Activated CD4-positive, alpha-beta T cell treated with anti-CD3 and anti-CD28 coated beads, Interleukin-2, amount 50 U/mL, for 16 hours (primary cell): ENCODE measurements at regions not wholly inside any gene's neighbourhood (a gene's known extent, or its start where the extent isn't known, plus 50 kb on each side); places are given as distances from the start of the nearest gene placed in this dataset.

ENCODE experiments used
- DNase-seq: peaks from one replicate; pipeline ENCODE4 v3.0.0-alpha.2; 2020

DNA sequence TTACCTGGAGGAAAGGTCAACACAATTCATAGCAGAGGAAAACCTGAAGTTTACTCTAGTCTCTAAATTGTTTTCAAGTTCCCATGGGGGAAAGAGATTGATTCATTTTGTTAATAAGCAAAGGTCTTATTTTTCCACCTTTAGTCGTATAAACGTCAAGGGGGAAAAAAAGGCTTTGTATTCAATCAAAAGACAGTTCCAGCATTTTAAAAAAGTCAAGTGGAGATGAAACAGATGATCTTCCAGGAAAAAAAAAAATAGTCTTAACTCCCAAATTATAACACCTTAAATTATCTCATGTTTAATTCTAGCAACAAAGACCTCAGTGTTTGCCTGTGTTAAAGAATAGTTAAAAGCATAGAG is 140.5 kb downstream of the TOMM20 start:
- no peak for DNase-seq

DNA sequence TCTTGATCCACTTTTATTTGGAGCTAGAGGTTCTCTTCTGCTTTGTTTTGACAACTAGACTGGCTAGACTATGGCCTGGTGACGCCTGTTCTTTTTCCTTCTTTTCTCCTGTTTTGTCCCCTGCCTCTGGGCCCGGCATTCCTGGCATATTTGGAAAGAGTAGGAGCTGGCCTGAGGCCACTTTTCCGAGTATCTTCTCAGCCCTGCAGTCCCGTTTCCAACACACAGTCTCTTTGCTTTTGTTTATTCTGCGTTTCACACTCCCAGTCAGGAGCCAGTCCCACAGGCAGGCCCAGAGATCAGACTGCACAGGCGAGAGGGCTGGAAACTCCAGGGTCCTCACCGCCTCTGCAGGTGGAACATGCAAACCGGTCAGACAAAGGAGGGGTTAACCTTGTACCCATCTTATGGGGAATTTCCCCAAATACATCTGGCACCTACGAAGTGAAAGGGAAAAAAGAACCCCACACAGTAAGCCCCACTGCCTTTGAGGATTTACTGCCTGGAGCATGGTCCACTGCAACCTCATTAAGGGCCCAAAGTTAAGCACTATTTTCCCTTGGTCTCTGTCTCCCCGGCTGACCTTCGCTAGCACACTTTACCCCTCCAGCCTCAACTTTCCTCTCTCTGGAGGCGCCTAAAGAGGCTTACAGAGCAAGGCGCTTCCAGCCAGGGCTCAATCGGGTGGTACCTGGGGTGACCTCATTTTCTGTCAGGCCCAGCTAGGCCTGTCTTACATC is 141.1 kb downstream of the TOMM20 start:
- DNase-seq: no peak

DNA sequence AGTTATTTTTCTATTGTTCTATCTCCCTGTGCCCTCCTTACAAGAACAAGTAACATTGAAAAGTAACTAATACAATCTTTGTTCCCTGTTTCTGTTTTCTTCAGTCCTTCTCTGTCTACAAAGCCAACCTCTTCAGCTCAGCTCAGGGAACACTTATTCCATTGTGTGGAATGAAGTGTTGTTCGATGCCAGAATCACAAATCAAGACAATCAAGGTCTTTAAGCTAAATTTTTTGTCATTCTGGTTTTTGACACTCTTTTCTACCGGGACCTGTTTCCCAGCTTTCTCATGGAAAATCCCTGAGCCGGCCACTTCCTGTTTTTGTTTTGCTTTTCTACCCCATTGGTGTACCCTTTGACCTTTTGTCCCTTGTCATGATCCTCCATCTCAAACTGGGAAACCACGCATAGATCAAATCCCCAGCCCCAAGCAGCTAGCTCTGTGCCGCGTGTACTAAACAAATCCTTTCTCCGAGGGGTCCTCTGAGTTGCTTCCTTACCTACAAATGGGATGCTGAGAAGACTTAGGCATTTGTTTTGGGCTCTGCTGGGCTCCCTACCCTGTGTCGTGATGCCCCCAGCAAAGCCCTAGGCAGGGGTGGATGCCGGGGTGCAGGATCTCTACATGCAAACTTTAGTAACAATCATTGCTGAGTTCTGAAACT is 141.8 kb downstream of the TOMM20 start:
- DNase-seq: no peak

DNA sequence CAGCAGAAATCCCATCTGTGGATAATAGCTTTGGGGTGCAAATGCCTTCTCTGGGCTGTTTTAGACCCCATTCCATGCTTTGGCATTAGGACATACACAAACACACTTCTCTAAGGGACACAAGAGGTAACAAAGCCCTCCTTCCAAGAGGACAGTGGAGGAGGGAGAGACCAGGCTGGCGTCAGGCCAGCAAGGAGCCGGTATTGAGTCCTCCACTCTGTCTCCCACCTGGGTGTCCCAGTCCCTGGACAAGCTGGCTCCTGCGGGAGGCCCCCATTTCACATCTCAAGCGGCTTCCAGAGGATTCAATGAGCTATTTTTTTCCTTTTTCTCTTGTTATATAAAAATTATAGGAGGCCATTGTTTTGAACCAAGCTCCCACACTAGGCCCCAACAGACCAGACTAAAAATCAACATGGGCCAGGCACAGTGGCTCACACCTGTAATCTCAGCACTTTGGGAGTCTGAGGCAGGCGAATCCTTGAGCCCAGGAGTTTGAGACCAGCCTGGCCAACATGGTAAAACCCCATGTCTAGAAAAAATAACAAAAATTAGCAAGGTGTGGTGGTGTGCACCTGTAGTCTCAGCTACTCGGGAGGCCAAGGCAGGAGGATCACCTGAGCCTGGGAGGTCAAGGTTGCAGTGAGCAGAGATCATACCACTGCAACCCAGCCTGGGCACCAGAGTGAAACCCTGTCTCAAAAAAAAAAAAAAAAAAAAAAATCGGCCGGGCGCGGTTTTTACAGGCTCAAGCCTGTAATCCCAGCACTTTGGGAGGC is 142.9 kb downstream of the TOMM20 start:
- no peak for DNase-seq

DNA sequence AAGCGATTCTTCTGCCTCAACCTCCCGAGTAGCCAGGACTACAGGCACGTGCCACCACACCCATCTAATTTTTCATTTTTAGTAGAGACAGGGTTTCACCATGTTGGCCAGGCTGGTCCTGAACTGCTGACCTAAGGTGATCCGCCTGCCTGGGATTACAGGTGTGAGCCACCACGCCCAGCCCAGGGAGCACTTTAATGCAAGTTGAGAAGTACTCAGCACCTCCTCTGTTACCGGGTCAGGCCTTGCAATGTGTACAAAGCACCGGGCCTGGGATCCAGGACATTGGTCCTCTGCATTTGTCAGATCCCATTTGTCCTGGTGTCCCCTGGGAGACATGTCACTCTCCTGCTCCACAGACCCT is 143.6 kb downstream of the TOMM20 start:
- no peak for DNase-seq

DNA sequence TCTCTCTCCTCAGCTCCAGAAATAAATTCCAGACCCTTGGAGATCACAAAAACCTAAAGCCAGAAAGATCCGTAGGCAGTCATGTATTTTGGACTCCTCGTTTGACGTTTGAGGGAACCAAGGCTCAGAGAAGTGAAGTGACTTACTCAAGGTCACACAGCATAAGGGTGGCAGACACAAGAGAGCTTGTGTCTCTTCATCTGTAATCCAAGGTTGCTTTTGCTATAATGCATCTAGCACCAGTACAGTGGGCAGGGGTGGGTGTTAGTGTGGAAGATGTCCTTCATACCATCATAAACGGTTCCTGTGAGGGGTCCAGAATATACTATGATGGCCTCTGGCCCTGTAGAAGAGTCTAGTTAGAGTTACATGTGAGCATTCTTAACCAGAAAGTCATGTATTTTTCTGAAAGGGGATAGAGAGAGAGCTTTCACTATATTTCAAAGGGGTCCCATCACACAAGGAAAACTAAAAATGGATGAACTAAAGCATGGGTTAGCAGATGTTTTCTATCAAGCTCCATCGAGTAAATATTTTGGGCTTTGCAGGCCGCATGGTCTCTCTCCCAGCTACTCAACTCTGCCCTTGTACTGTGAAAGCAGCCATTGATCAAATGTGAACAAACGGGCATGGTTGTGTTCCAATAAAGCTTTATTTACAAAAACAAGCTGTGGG is 144.9 kb downstream of the TOMM20 start:
- DNase-seq: no peak

DNA sequence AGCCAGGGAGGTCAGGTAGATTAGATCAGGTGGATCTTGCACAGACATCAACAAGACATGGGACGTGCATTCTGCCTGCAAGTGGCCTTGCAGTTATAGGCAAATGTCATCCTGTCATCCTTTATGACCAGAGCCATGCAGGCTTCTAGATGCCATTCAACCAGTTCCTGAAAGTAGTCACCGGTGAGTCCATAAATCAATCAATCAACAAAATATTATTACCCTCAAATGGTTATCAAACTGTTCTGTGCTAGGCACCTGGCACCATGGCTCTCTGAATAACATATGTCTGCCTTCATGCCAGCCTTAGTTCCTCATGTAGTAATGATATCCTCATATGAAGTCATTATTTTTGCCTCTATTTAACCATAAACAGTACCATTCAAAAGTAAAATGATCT is 146.9 kb downstream of the TOMM20 start:
- no peak for DNase-seq

DNA sequence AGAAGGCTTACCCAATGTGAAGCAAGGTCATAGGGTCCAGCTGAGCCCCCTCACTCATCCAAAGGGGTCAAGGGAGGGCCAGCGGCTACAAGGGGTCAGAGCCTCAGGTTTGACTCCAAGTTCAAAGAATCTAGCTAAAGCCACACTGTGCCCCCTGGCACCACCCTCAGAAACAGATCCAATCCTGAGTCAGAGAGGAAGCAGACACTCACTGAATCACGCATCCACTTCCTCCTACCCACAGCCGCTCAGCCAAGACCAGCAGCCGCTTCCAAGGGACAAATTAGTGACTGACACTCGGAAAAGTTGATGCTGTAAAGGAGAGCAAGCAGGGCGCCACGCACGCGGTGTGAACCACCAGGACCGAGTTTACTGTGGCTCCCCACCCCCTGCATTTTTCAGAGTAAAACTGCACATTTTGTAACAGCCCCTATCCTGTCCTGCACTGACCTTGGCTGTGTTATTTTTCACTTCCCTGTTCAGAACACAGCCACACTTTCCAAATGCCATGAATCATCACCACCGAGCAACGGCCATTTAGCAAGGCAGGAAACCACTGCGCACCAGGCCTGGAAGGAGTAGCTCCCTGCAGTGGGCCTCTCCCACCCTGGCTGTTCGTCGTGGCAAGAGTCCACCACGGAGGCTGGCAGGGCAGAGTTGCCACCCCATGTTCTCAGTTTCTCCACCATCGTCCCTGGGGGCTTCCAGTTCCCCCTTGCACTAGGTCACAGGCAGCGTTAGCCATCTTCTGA is 147.8 kb downstream of the TOMM20 start:
- DNase-seq: peak; percentile 96

DNA sequence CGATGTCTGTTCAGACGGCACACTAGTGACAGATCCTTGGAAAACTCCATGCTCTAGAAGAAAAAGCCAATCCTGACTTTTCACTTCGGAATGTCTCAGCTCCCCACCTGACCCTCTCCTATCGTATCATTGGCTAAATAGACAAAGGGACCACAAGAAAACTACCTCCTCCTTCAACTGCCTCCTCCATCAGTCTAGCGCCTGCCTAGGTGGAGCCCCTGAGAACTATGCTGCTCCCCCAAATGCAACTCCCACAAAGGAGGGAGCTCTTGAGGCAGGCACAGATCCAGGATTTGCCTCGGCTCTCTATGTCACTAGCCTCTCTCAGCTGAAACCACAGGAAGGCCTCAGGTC is 148.4 kb downstream of the TOMM20 start:
- DNase-seq: no peak

DNA sequence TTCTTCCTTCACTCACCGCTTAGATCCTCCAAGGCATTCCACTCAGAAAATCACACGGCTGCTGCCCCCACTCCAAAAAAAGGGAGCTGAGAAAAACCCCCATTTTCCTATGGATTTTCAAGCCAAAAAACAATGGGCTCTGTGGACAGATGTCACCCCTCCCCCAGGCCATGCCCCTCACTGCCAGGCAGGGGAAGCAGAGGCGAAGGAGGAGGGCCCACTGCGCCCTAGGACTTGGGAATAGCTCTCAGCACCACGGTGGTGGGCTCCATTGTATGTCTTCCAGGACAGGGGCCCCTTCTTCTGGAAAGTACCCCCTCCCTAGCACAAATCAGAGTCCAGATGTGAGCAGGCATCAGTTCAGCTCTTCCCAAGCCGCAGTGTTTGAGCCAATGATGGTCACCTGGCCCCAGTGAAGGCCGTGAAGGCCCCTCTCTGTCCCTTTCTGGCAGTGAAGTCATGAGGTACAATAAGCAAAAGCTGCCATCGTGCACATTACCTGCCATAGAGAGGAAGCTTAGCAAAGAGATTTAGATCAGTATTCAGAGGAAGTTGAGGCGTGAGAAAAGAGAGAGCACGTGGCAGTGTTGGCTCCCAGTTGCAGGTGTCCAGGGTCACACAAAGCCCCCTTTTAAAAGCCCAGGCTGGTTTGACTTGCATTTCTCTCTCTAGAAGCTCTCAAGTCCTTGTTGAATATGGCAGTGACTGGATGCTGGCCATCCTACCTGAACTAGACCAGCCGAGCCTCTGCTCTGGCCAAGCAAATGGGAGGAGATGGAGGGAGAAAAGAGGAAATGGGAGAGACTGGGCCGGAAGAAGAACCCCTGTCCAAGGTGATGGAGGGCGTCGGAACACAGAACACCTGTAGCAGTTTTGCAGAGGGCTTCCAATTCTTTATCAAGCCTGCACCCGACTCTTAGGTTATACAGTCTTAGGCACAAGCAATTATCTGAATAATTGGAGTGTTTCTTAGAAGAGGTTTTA is 149.0 kb downstream of the TOMM20 start:
- no peak for DNase-seq

DNA sequence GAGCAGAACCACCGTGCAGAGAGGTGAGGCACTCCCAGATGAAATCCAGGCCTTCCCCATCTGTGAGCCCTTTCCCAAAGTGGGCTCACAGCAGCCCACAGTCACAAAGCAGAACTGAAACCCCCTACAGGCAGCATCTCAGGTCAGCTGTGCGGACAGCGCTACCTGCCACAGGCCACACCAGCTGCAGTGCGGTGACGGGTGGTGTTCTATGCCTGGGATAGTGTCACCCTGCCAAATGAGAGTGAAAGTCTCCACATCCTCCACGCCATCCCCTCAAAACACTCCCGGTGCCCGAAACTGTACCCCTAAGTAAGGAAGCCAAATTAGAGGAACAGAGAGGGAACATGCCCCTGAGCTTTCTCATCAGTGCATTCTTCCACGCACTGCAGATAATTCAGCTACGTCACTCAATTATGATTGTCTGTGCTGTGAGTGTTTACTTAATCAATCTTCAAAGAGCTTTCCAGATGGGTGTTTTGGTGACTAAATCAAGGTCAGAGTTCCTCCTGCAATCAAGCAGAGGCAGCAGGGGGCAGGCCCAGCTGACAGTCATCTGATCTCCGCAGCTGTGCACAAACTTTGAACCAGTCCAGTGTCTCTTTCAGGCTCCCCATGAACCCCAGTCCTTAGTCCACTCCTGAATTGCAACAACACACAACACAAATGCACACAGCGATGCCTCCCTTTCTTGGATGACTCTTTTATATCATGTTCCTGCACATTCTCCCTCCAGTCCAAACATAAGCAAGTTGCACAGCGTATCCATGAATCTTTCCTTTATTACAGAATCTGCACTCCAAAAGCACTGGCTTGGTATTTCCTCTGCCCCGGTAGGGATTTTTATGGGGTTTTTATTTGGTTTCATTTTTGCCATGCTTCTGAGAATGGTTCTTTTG is 150.0 kb downstream of the TOMM20 start:
- DNase-seq: peak; percentile 78

DNA sequence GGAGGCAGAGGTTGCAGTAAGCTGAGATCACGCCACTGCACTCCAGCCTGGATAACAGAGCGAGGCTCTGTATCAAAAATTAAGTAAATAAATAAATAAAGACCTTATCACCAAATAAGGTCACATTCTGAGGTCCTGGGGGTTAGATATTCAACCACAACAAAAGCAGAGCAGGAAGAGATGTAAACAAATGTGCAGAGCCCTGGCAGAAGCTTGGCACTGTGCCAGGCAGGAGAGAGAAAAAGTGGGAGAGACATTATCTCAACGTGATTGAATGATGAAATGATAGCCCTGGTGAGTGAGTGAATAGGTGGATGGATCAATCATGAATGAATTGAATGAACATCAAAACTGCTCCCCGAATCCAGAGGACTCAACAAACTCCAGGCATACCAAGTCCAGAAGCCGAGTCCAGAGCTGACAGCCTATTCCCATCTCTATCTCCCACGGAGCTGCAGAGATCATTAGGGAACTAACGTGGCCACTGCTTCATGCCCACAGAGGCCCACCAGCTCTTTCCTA is 150.7 kb downstream of the TOMM20 start:
- no peak for DNase-seq

DNA sequence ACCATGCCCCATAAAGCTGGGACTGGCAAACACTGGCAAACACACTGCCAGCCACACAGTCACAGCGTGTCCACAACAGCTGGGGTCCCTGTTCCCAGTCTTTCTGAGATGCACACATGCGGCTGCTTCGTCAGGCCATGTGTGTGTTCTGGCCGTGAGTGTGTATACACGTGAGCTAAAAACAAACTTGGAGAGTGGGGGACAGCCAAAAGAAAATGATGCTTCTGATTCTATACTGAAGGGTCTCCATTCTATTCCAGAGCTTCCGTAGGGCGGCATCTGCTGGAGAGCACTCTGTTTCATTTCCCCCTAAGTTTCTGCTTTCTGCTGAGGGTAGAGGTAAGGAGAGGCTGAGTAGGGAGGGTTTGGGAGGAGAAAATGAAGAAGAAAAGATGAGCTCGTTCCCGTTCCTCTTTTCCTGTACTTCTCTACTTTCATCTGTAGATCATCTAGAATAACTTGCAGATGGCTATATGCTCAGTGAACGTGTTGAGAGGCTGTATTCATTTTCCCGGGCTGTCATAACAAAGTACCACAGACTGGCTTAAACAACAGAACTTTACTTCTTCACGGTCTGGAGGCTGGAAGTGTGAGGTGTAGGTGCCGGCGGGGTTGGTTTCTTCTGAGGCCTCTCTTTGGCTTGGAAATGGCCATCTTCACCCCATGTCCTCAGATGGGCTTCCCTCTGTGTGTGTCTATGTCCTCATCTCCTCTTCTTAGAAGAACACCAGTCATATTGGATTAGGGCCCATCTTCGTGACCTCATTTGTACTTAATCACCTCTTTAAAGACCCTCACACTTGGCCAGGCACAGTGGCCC is 151.6 kb downstream of the TOMM20 start:
- no peak for DNase-seq

DNA sequence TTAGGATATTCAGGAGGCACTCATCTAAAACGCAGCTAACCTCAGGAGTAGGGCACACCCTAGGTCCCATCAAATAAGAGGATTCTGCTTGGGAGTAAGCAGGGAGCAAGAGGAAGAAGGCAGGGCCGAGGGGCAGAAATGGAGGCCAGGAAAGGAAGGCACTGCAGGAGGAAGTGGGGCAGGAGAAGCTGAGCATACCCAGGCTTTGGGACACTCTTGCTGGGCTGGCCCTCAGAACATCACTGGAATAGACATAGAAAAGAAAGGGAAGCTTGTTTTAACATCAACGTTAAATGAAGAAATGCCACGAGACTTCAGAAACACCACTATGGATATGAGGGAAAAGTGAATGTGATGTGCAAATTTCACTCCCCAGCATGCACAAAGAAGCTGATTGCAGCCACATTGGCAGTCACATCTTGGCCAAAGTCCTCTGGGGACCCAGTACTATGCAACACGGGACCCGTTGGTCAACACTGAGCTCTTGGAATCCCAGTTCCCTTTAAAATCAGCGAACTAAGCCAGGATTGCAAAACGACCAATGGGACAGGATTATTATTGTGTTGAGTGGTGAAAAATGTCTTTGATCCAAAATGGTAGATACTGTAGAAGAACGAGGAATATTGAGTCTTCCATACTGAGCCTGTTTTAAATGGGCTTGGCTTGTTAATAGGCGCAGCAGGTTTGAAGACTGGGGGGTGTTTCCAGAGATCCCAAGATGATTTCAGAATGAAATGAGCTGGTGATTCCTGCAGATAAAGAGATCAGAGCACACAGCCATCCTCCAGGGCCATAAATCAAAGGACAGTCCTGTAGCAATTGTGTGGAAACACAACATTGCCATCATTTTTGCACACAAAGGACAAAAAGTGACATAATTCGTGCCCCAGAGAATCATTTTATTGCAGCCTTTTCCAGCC is 152.4 kb downstream of the TOMM20 start:
- DNase-seq: no peak

DNA sequence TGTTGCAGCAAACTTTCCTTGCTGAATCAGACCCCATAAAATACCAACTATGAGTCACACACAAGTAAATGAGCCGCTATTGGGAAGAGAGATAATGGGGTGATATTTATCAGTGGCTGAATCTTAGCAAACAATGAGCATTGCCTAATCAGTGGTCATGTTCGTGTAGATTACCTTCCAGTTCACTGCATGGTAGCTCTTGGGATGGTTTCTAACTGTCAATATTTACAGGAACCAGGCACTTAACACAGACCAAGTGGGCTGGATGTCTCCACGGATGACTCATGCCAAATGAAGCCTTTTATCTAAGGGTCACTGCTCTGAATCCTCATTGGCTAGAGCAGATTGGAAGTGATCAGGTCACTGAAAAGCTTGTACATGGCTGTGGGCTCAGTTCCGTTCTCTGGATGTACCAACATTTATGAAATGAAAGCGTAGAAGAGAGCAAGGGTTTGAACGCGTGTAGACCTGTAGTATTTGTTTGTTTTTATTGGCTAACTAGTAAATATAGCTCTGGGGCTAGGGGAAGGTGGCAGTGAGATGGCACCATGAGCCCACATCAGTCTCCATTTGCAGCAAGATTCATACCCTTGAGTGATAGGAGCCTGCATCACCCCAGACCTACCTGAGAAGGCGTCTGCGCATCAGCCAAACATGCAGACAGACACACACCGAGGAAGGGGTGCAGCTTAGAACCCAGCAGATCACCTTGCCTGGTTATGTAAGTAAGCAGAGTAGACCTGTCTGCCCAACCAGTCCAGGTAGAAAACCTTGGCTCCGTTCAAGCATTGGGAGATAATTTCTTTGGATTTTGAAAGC is 153.3 kb downstream of the TOMM20 start:
- no peak for DNase-seq

DNA sequence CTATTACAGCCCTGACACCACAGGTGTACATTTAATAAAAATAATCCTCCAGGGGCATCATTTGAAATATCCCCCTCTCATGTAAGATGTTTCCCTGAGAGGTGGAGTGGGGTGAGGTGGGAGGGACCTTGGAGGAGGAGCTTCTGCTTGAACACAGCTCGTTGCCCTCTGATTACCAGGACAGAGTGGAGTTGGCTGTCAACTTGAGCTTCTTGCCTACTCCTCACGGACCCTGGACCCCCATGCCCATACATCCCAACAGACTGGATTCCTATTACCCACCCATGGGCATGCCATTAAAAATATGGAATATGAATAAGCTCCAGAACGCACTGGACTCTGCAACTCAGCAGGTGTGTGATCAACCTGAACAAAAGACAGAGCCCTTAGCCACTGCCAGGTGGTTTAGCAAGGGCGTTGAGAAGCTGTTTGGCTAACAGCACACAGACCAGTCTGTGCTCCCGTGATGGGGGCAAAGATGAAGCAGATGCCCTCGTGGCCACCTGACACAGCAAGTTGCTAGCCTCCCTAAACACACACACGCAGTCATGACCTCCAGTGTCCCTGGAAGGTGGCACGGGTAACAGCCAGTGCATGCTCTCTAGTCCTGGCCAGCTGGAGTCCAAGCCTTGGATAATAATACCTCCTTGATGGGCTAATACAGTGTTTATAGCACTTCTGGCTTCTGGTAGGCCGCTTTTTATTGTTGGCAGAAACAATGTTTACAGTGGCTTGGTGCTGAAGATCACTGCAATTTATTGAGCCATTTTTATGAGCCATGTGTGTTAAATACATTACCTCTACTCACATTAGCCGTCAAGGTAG is 155.0 kb downstream of the TOMM20 start:
- DNase-seq: no peak
